ENCODE measurements at regions not wholly inside any gene's neighbourhood (a gene's known extent, or its start where the extent isn't known, plus 50 kb on each side); places are given as distances from the start of the nearest gene placed in this dataset.
A peak's percentile ranks its signal among the peaks of the same experiment; 100 is the strongest.

DNA sequence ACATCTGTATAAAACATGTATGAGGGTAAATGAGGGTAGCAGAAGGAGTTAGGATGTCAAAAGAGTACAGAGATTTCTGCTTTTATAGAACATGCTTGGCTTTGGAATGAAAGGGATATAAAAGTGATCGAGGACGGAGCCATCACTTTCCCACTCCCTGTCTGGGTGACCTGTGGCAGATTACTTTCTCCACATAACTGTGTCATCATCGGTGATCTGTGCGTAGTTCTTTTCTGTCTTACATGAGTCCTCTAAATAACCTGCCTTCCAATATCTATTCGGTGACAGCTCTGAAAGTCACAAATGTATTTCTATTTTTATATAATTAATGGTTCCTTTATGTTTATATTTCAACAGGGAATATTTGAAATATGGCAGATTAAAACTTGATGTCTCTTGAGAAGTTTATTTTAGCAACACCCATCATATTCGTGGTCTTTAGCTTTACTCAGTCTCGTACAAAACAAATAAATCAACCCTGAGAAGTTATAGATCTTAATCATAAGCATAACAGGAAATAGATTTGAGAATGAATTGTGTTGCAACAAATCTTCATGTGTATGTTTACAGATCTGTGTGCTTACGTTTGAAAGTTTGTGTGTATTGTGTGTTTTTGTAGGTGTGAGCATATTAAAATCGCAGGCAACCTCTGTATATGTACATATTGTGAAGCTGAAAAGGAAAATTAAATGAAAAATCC is 1094.3 kb downstream of the EFNB2 start:
- Histone ChIP-seq H3K27me3 (no peaks in the 10 kb centered on the region), H3K36me3 (no peaks in the 10 kb centered on the region), H3K27ac (peak overlapping the region; percentile 27 to 69 (median 60)), H3K4me1 (peaks cover 0 to 33% (median 26%) of the 10 kb centered on the region in 4 donors), H3K9me3 (no peaks in the 10 kb centered on the region), H3K4me3 (no peak overlapping the region)
- no peak for TF ChIP-seq POLR2AphosphoS5 (IDR thresholded peaks at IDR 0.05)
- no peak for TF ChIP-seq POLR2A (IDR thresholded peaks at IDR 0.05)
- no peak for DNase-seq
- 58 to 69% methylated on average over 9 of the region's 9 CpGs for WGBS, 2 donors
- intact Hi-C loops (cut with DNase I): loop anchor here (10.0 kb wide), 1 partner anchor 1094 kb away; the partner anchor contains the start of gene EFNB2

DNA sequence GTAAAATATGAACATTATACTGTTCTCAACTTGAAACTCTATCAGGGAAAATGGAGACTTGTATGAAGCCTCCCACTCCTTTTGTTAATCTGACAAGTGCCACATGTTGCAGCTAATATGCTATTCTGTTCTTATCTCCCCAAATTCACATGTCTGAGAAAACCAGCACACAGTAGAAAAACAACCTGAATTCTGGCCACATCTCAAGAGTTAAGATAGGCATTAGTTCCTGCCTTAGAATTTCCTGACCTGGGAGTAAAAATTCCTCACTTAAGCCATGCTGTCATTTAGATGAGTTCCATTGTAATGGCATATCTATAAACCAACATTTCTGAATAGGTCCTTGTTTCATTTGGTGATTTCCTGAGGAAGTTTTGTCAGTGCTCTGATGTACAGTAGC is 1098.5 kb downstream of the EFNB2 start:
- intact Hi-C loops (cut with DNase I): no loop called here
- H3K4me1 ChIP-seq: peaks cover 0 to 13% (median 10%) of the 10 kb centered on the region in 4 donors
- no peaks in the 10 kb centered on the region for H3K9me3 ChIP-seq
- no peaks in the 10 kb centered on the region for H3K27me3 ChIP-seq
- H3K27ac ChIP-seq: no peak overlapping the region
- TF ChIP-seq POLR2AphosphoS5 (IDR thresholded peaks at IDR 0.05): no peak
- TF ChIP-seq EP300 (IDR thresholded peaks at IDR 0.05): no peak
- TF ChIP-seq POLR2A (IDR thresholded peaks at IDR 0.05): no peak
- TF ChIP-seq, protein P1, sequence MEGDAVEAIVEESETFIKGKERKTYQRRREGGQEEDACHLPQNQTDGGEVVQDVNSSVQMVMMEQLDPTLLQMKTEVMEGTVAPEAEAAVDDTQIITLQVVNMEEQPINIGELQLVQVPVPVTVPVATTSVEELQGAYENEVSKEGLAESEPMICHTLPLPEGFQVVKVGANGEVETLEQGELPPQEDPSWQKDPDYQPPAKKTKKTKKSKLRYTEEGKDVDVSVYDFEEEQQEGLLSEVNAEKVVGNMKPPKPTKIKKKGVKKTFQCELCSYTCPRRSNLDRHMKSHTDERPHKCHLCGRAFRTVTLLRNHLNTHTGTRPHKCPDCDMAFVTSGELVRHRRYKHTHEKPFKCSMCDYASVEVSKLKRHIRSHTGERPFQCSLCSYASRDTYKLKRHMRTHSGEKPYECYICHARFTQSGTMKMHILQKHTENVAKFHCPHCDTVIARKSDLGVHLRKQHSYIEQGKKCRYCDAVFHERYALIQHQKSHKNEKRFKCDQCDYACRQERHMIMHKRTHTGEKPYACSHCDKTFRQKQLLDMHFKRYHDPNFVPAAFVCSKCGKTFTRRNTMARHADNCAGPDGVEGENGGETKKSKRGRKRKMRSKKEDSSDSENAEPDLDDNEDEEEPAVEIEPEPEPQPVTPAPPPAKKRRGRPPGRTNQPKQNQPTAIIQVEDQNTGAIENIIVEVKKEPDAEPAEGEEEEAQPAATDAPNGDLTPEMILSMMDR (IDR thresholded peaks at IDR 0.05): no peak
- H3K4me3 ChIP-seq: no peak overlapping the region
- no peak for DNase-seq
- H3K36me3 ChIP-seq: no peaks in the 10 kb centered on the region

DNA sequence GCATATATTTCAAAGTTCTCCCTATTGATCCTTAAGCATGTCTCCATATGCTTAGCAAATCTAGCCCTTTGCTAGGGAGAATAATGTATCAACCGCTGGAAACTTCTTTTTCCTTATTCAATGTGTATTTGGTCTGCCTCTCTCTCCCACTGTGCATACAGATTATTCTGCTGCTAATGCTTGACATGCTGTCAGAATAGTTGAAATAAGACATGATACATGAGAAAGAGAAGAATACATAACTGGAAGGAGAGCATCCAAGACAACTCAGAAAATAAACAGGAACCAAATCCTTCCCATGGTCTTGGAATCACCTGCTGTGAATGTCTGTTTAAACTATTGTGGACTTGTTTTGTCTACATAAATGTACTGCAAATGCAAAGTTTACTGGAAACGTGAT is 1103.0 kb downstream of the EFNB2 start:
- DNase-seq: no peak
- Histone ChIP-seq H3K4me3 (no peak overlapping the region), H3K4me1 (no peaks in the 10 kb centered on the region), H3K27me3 (no peaks in the 10 kb centered on the region), H3K9me3 (no peaks in the 10 kb centered on the region), H3K36me3 (no peaks in the 10 kb centered on the region), H3K27ac (no peak overlapping the region)
- intact Hi-C loops (cut with DNase I): no loop called here
- WGBS, 2 donors: 75 to 81% methylated on average over 2 of the region's 2 CpGs
- TF ChIP-seq EP300 (IDR thresholded peaks at IDR 0.05) (no peak), POLR2AphosphoS5 (IDR thresholded peaks at IDR 0.05) (no peak), POLR2A (IDR thresholded peaks at IDR 0.05) (no peak)
- TF ChIP-seq, protein P1 (IDR thresholded peaks at IDR 0.05): no peak

DNA sequence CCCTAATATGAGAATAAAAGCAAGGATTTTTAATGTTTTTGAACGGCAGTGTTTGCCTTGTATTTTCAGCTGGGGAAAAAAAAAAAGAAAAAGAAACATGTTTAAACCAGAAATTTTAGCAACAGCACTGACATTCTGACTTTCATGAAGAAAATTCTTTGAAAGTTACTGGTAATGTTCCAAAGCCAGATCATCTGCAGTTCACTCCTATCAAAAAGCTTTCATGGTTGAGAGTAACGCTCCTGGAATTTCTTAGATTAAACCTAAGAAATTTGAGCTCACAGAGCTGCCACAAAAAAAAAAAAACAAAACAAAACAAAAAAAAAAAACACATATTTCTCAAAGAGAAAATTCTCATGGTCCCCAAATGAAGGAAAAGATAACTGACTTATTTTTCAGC is 1106.7 kb downstream of the EFNB2 start:
- no peaks in the 10 kb centered on the region for H3K27me3 ChIP-seq
- H3K27ac ChIP-seq: no peak overlapping the region
- WGBS, 2 donors: 81 to 85% methylated on average over 2 of the region's 2 CpGs
- H3K36me3 ChIP-seq: no peaks in the 10 kb centered on the region
- no peak for DNase-seq
- TF ChIP-seq EP300 (IDR thresholded peaks at IDR 0.05): no peak
- TF ChIP-seq POLR2A (IDR thresholded peaks at IDR 0.05): no peak
- no peak for TF ChIP-seq POLR2AphosphoS5 (IDR thresholded peaks at IDR 0.05)
- TF ChIP-seq, protein P1 (IDR thresholded peaks at IDR 0.05): no peak
- no peaks in the 10 kb centered on the region for H3K9me3 ChIP-seq
- no peaks in the 10 kb centered on the region for H3K4me1 ChIP-seq
- intact Hi-C loops (cut with DNase I): no loop called here
- no peak overlapping the region for H3K4me3 ChIP-seq

DNA sequence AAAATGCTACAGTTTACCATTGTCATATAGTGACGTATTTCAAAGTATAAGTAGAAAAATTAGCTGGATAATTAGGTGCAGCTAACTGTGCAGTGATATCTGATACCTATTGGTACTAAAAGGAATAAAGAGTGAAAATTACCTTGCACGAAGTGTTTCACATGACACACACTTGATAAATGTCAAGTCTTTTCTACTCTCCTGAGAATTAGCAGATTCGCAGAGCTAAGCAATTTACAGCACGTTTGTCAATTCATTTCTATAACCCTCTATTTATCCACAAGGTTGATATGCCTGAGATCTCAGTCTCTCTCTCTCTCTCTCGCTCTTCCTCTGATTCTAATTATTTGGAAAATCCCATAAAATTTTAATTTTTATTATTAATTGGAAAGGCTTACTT is 1109.0 kb downstream of the EFNB2 start:
- Histone ChIP-seq H3K27ac (no peak overlapping the region), H3K4me1 (no peaks in the 10 kb centered on the region), H3K36me3 (no peaks in the 10 kb centered on the region), H3K27me3 (no peaks in the 10 kb centered on the region), H3K9me3 (no peaks in the 10 kb centered on the region), H3K4me3 (no peak overlapping the region)
- intact Hi-C loops (cut with DNase I): no loop called here
- DNase-seq: no peak
- WGBS, 2 donors: 83 to 89% methylated on average over 5 of the region's 5 CpGs
- TF ChIP-seq POLR2A (IDR thresholded peaks at IDR 0.05): no peak
- TF ChIP-seq EP300 (IDR thresholded peaks at IDR 0.05): no peak
- TF ChIP-seq, protein P1 (IDR thresholded peaks at IDR 0.05): no peak
- TF ChIP-seq POLR2AphosphoS5 (IDR thresholded peaks at IDR 0.05): no peak
